Neural cell (in vitro differentiated cells): ENCODE measurements at regions not wholly inside any gene's neighbourhood (a gene's known extent, or its start where the extent isn't known, plus 50 kb on each side); places are given as distances from the start of the nearest gene placed in this dataset.

Experiments
- H2AFZ ChIP-seq: fragments of 200-600, 300-800 bp; sonication (generic), shearing (Covaris generic); 2 replicates; pipeline ENCODE4 v1.6.0; 2014; ENCODE audit warnings: low read depth, mild to moderate bottlenecking, antibody characterized with exemption, low read length, moderate library complexity
- H3F3A ChIP-seq: fragments of 200-600 bp; shearing (Covaris generic); 2 replicates; pipeline ENCODE4 v1.6.1; 2016; ENCODE audit warnings: mild to moderate bottlenecking, moderate library complexity, mixed read lengths, antibody characterized with exemption, low read length; ENCODE audit not compliant: insufficient read depth, poor library complexity, severe bottlenecking
- H3K27ac ChIP-seq: fragments of 200-600, 300-800 bp; sonication (generic), shearing (Covaris generic); 2 replicates; pipeline ENCODE4 v1.5.1; 2014; ENCODE audit warnings: mild to moderate bottlenecking, low read length, moderate library complexity
- H3K27me3 ChIP-seq: fragments of 300-800, 200-600 bp; sonication (generic), shearing (Covaris generic); 2 replicates; pipeline ENCODE4 v1.6.0; 2014; ENCODE audit warnings: mild to moderate bottlenecking, low read depth, low read length, moderate library complexity; ENCODE audit not compliant: insufficient read depth
- H3K36me3 ChIP-seq: fragments of 300-800, 200-600 bp; sonication (generic), shearing (Covaris generic); 2 replicates; pipeline ENCODE4 v1.5.1; 2014; ENCODE audit warnings: mild to moderate bottlenecking, antibody characterized with exemption, low read length, moderate library complexity; ENCODE audit not compliant: insufficient read depth
- H3K4me2 ChIP-seq: fragments of 300-800, 200-600 bp; sonication (generic), shearing (Covaris generic); 2 replicates; pipeline ENCODE4 v1.6.0; 2014; ENCODE audit warnings: mild to moderate bottlenecking, low read length
- H3K4me3 ChIP-seq: fragments of 300-800, 200-600 bp; sonication (generic), shearing (Covaris generic); 2 replicates; pipeline ENCODE4 v1.5.1; 2014; ENCODE audit warnings: mild to moderate bottlenecking, low read length, moderate library complexity
- H3K79me2 ChIP-seq: fragments of 200-600 bp; shearing (Covaris generic); replicated peaks from 2 replicates; pipeline ENCODE4 v1.6.0; 2014; ENCODE audit warnings: mild to moderate bottlenecking, low read length, moderate library complexity; ENCODE audit not compliant: insufficient read depth
- H3K9ac ChIP-seq: fragments of 300-800, 200-600 bp; sonication (generic), shearing (Covaris generic); 2 replicates; pipeline ENCODE4 v1.6.1; 2016; ENCODE audit warnings: mild to moderate bottlenecking, low read length, mixed read lengths
- H3K9me2 ChIP-seq: fragments of 200-600 bp; shearing (Covaris generic); 2 replicates; pipeline ENCODE4 v1.6.1; 2016; ENCODE audit warnings: mild to moderate bottlenecking, low read length, mixed read lengths; ENCODE audit not compliant: insufficient read depth
- H3K9me3 ChIP-seq: fragments of 200-600, 300-800 bp; sonication (generic), shearing (Covaris generic); 2 replicates; pipeline ENCODE4 v1.6.1; 2016; ENCODE audit warnings: mild to moderate bottlenecking, mixed run types, low read length, moderate library complexity, mixed read lengths
- H4K20me1 ChIP-seq: fragments of 200-600 bp; shearing (Covaris generic); 2 replicates; pipeline ENCODE4 v1.6.1; 2016; ENCODE audit warnings: mild to moderate bottlenecking, mixed run types; ENCODE audit not compliant: insufficient read depth
- EP300 ChIP-seq: fragments of 450-650 bp; conservative IDR thresholded peaks from 2 replicates; pipeline ENCODE4 v1.6.1; 2014; ENCODE audit warnings: antibody characterized with exemption, mild to moderate bottlenecking, moderate library complexity; ENCODE audit not compliant: poor library complexity, severe bottlenecking
- EZH2 ChIP-seq: fragments of 200-600, 300-800 bp; shearing (Covaris generic), sonication (generic); IDR thresholded peaks from 2 replicates; pipeline ENCODE4 v1.6.1; 2014; ENCODE audit warnings: antibody characterized with exemption, low read length, borderline replicate concordance, mild to moderate bottlenecking; ENCODE audit not compliant: insufficient read depth, poor library complexity, severe bottlenecking
- MXI1 ChIP-seq: fragments of 450-650 bp; conservative IDR thresholded peaks from 2 replicates; pipeline ENCODE4 v1.6.1; 2014; ENCODE audit warnings: antibody characterized with exemption, mild to moderate bottlenecking; ENCODE audit not compliant: poor library complexity, severe bottlenecking
- POLR2AphosphoS5 ChIP-seq: IDR thresholded peaks from 2 replicates; pipeline ENCODE4 v1.6.1; 2012
- RAD21 ChIP-seq: fragments of 450-650 bp; conservative IDR thresholded peaks from 2 replicates; pipeline ENCODE4 v1.6.1; 2014; ENCODE audit warnings: antibody characterized with exemption, mild to moderate bottlenecking, moderate library complexity
- SMC3 ChIP-seq: fragments of 450-650 bp; conservative IDR thresholded peaks from 2 replicates; pipeline ENCODE4 v1.6.1; 2014; ENCODE audit warnings: antibody characterized with exemption, mild to moderate bottlenecking, moderate library complexity; ENCODE audit not compliant: poor library complexity
- TAF1 ChIP-seq: IDR thresholded peaks from 2 replicates; pipeline ENCODE4 v1.6.1; 2012; ENCODE audit warnings: low read depth
- TF ChIP-seq, protein P1 (sequence below): IDR thresholded peaks from 2 replicates; pipeline ENCODE4 v1.6.1; 2012; ENCODE audit warnings: borderline replicate concordance
- TF ChIP-seq, protein P2 (sequence below): fragments of 450-650 bp; IDR thresholded peaks from 2 replicates; pipeline ENCODE4 v1.5.1; 2014; ENCODE audit warnings: antibody characterized with exemption, mild to moderate bottlenecking, moderate library complexity; ENCODE audit not compliant: poor library complexity, severe bottlenecking

DNA sequence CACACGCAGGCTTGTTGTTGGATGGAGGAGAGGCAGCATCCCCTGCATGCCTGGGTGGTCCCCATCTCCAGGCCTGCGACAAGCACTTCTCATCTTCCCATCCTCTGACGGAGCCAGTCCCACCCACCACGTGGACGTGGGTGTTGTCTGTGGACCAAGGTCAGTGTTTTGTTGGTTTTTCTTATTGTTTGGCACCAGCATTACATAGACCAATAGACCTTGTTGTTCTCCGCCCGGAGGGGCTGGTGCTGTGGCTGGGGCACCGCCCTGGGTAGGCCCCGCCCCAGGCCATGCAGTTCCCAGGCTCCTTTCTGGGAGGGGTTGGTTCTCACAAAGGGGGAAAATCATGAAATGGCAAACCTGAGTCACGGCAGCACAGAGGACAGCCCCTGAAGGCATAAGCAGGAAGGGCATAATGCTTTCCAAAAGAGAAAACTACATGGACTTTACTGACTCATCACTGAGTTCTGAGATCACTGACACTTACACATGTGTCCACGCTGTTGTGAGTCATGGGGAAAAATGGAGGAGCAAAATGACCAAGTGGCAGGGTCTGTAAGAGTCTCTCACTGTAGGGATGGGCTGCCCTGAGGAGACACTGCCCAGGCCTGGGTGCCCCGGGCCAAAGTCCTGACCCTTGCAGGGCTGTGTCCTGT lies 90.8 kb downstream of the THBS2 start:
- H3F3A ChIP-seq, result no peaks in the 10 kb centered on the region
- H3K4me2 ChIP-seq, result no peak overlapping the region
- no peaks in the 10 kb centered on the region for H4K20me1 ChIP-seq
- TF ChIP-seq, protein P1, sequence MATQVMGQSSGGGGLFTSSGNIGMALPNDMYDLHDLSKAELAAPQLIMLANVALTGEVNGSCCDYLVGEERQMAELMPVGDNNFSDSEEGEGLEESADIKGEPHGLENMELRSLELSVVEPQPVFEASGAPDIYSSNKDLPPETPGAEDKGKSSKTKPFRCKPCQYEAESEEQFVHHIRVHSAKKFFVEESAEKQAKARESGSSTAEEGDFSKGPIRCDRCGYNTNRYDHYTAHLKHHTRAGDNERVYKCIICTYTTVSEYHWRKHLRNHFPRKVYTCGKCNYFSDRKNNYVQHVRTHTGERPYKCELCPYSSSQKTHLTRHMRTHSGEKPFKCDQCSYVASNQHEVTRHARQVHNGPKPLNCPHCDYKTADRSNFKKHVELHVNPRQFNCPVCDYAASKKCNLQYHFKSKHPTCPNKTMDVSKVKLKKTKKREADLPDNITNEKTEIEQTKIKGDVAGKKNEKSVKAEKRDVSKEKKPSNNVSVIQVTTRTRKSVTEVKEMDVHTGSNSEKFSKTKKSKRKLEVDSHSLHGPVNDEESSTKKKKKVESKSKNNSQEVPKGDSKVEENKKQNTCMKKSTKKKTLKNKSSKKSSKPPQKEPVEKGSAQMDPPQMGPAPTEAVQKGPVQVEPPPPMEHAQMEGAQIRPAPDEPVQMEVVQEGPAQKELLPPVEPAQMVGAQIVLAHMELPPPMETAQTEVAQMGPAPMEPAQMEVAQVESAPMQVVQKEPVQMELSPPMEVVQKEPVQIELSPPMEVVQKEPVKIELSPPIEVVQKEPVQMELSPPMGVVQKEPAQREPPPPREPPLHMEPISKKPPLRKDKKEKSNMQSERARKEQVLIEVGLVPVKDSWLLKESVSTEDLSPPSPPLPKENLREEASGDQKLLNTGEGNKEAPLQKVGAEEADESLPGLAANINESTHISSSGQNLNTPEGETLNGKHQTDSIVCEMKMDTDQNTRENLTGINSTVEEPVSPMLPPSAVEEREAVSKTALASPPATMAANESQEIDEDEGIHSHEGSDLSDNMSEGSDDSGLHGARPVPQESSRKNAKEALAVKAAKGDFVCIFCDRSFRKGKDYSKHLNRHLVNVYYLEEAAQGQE, result no peak
- TF ChIP-seq MXI1 (no peak), POLR2AphosphoS5 (no peak), RAD21 (no peak), SMC3 (no peak), EZH2 (no peak)
- TF ChIP-seq, protein P2, sequence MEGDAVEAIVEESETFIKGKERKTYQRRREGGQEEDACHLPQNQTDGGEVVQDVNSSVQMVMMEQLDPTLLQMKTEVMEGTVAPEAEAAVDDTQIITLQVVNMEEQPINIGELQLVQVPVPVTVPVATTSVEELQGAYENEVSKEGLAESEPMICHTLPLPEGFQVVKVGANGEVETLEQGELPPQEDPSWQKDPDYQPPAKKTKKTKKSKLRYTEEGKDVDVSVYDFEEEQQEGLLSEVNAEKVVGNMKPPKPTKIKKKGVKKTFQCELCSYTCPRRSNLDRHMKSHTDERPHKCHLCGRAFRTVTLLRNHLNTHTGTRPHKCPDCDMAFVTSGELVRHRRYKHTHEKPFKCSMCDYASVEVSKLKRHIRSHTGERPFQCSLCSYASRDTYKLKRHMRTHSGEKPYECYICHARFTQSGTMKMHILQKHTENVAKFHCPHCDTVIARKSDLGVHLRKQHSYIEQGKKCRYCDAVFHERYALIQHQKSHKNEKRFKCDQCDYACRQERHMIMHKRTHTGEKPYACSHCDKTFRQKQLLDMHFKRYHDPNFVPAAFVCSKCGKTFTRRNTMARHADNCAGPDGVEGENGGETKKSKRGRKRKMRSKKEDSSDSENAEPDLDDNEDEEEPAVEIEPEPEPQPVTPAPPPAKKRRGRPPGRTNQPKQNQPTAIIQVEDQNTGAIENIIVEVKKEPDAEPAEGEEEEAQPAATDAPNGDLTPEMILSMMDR, result no peak
- no peaks in the 10 kb centered on the region for H3K36me3 ChIP-seq
- H3K9me3 ChIP-seq, result no peaks in the 10 kb centered on the region
- H3K9me2 ChIP-seq, result no peaks in the 10 kb centered on the region
- no peaks in the 10 kb centered on the region for H3K27me3 ChIP-seq
- H3K4me3 ChIP-seq, result no peak overlapping the region
- H3K27ac ChIP-seq, result no peak overlapping the region
- no peak overlapping the region for H2AFZ ChIP-seq
- no peak overlapping the region for H3K9ac ChIP-seq
- H3K79me2 ChIP-seq, result no peaks in the 10 kb centered on the region

DNA sequence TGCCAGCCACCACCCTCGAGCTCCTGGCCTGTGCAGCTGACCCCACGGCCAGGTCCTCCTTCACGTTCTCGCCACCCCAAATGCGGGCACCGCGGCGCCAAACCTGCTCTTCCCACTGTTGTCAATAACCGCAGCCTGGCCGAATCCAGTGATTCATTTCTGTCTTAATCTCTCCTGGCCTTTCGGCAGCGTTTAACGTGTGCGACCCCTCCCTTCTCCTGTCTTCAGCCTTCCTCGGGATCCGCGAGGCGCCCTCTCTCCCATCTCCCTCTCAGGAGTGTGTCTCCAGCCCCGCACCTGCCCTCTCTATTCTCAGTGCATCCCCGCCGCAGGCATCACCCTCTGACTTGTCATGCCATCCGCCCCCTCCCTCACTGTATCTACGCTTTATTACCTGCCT lies 91.4 kb downstream of the THBS2 start:
- H3F3A ChIP-seq, result no peaks in the 10 kb centered on the region
- H3K9me3 ChIP-seq, result no peaks in the 10 kb centered on the region
- H3K36me3 ChIP-seq, result no peaks in the 10 kb centered on the region
- H3K79me2 ChIP-seq, result no peaks in the 10 kb centered on the region
- no peaks in the 10 kb centered on the region for H3K27me3 ChIP-seq
- no peaks in the 10 kb centered on the region for H4K20me1 ChIP-seq
- H3K4me2 ChIP-seq, result no peak overlapping the region
- H3K9ac ChIP-seq, result no peak overlapping the region
- TF ChIP-seq, protein P2, result no peak
- TF ChIP-seq RAD21 (no peak), MXI1 (no peak), EZH2 (no peak), EP300 (no peak), TAF1 (no peak), POLR2AphosphoS5 (no peak), SMC3 (no peak)
- TF ChIP-seq, protein P1, result no peak
- no peak overlapping the region for H2AFZ ChIP-seq
- H3K27ac ChIP-seq, result no peak overlapping the region
- no peaks in the 10 kb centered on the region for H3K9me2 ChIP-seq
- no peak overlapping the region for H3K4me3 ChIP-seq
